Natural killer cell (primary cell): ENCODE measurements at regions not wholly inside any gene's neighbourhood (a gene's known extent, or its start where the extent isn't known, plus 50 kb on each side); places are given as distances from the start of the nearest gene placed in this dataset.

ENCODE experiments used
- ATAC-seq, 3 donors: fragments of 150-1000 bp in 2 of 3; fragments of 200-7000 bp in 1 of 3; cut with Tn5 transposase; 1 replicate in 1 of 3; 2 replicates in 2 of 3; pipeline ENCODE4 v1.10.0; 2021; ENCODE audit warnings: mild to moderate bottlenecking in 2 of 3, moderate library complexity in 2 of 3
- DNase-seq, 2 donors: peaks; one replicate each; pipeline versions ENCODE4 v3.0.0 to v3.0.0-alpha.2; 2013 to 2021; ENCODE audit warnings: mixed read lengths in 1 of 2
- H3K27ac ChIP-seq: one replicate; pipeline ENCODE4 v1.5.1; 2013; ENCODE audit warnings: mild to moderate bottlenecking, low read length
- H3K27me3 ChIP-seq: one replicate; pipeline ENCODE4 v1.6.1; 2013; ENCODE audit warnings: low read length; ENCODE audit not compliant: control insufficient read depth, insufficient read depth
- H3K36me3 ChIP-seq: one replicate; pipeline ENCODE4 v1.6.1; 2013; ENCODE audit warnings: low read length; ENCODE audit not compliant: control insufficient read depth, insufficient read depth
- H3K4me1 ChIP-seq: one replicate; pipeline ENCODE4 v1.6.1; 2013; ENCODE audit warnings: low read length; ENCODE audit not compliant: control insufficient read depth, insufficient read depth
- H3K4me3 ChIP-seq: one replicate; pipeline ENCODE4 v1.5.1; 2013; ENCODE audit warnings: low read length
- H3K9me3 ChIP-seq: one replicate; pipeline ENCODE4 v1.6.1; 2013; ENCODE audit warnings: low read length; ENCODE audit not compliant: control insufficient read depth, insufficient read depth
- H3K27ac Mint-ChIP-seq, 2 donors: one replicate each; pipeline ENCODE4 v1.8.0; 2022; ENCODE audit warnings: mild to moderate bottlenecking in 2 of 2, mixed read lengths in 2 of 2, moderate library complexity in 1 of 2
- H3K27me3 Mint-ChIP-seq, 2 donors: one replicate each; pipeline ENCODE4 v1.8.0; 2022; ENCODE audit warnings: low read depth in 2 of 2, mixed read lengths in 2 of 2
- H3K36me3 Mint-ChIP-seq: one replicate; pipeline ENCODE4 v1.8.0; 2022; ENCODE audit warnings: mixed read lengths
- H3K4me1 Mint-ChIP-seq, 2 donors: one replicate each; pipeline ENCODE4 v1.8.0; 2022; ENCODE audit warnings: mixed read lengths in 2 of 2
- H3K4me3 Mint-ChIP-seq: one replicate; pipeline ENCODE4 v1.8.0; 2022; ENCODE audit warnings: mild to moderate bottlenecking, moderate library complexity, mixed read lengths
- H3K9me3 Mint-ChIP-seq, 2 donors: one replicate each; pipeline ENCODE4 v1.8.0; 2022; ENCODE audit warnings: mixed read lengths in 2 of 2
- WGBS: methylation state at CpG from one replicate; pipeline ENCODE4 v1.1.7; 2013; ENCODE audit warnings: missing lambda C conversion rate; ENCODE audit not compliant: insufficient coverage; 5-methylcytosine and 5-hydroxymethylcytosine counted together
- intact Hi-C: fragments of 100-400 bp; cut with micrococcal nuclease; formaldehyde crosslinking; loops from one replicate; pipeline ENCODE4 v1.14.2; 2022
- TF ChIP-seq, protein P1 (sequence below): fragments of 200-600 bp; IDR thresholded peaks from one replicate; pipeline ENCODE4 v1.8.0; 2022; ENCODE audit warnings: antibody characterized with exemption

DNA sequence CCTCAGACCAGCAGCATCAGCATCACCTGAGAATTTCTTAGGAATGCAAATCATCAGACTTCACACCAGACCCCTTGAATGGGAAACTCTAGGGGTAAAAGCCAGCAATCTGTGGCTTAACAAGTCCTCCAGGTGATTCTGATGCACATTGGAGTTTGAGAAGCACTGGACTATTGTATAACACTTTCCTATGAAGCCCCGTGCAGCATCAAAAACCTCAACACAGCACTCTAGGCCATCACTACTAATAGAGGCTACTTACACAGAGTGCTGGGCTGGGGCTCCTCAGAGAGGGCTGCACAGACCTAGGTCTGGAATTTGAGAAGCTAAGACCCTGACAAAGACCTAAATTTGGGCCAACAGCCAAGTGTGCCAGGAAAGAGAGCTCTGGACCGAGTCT lies 95.7 kb upstream of the ARAP3 start:
- no peaks in the 10 kb centered on the region for H3K36me3 Mint-ChIP-seq
- intact Hi-C loops = no loop called here

DNA sequence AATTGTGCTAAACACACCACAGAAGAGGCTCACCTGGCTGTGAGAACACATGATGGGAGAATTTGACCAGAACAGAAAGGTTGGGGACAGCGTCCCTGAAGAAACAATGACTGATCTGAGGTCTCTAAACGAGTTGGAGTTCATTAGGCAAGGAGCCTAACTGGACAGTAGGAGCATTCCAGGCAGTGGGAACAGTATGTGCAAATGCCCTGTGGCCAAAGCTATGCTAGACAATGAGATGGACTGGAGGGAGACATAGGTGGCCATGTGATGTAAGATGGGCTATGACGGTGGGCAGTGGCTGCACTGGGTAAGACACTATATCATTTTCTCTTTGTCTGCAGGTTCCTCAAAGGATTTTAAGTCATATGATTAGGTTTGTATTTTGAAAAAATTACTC lies 95.1 kb upstream of the ARAP3 start:
- H3K4me3 ChIP-seq = no peak overlapping the region
- Mint-ChIP-seq H3K27ac (no peak overlapping the region), H3K27me3 (peaks cover 7 to 12% of the 10 kb centered on the region in 2 donors), H3K9me3 (no peaks in the 10 kb centered on the region), H3K36me3 (no peaks in the 10 kb centered on the region), H3K4me1 (no peaks in the 10 kb centered on the region), H3K4me3 (no peak overlapping the region)
- H3K27me3 ChIP-seq = no peaks in the 10 kb centered on the region
- H3K36me3 ChIP-seq = no peaks in the 10 kb centered on the region
- intact Hi-C loops = no loop called here
- ATAC-seq (no peak), DNase-seq (no peak)
- no peaks in the 10 kb centered on the region for H3K9me3 ChIP-seq
- no peaks in the 10 kb centered on the region for H3K4me1 ChIP-seq
- 73% methylated on average over 3 of the region's 3 CpGs for WGBS
- TF ChIP-seq, protein P1, sequence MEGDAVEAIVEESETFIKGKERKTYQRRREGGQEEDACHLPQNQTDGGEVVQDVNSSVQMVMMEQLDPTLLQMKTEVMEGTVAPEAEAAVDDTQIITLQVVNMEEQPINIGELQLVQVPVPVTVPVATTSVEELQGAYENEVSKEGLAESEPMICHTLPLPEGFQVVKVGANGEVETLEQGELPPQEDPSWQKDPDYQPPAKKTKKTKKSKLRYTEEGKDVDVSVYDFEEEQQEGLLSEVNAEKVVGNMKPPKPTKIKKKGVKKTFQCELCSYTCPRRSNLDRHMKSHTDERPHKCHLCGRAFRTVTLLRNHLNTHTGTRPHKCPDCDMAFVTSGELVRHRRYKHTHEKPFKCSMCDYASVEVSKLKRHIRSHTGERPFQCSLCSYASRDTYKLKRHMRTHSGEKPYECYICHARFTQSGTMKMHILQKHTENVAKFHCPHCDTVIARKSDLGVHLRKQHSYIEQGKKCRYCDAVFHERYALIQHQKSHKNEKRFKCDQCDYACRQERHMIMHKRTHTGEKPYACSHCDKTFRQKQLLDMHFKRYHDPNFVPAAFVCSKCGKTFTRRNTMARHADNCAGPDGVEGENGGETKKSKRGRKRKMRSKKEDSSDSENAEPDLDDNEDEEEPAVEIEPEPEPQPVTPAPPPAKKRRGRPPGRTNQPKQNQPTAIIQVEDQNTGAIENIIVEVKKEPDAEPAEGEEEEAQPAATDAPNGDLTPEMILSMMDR = no peak
- H3K27ac ChIP-seq = no peak overlapping the region

More for the DNA sequence above, 95.7 kb upstream of the ARAP3 start:
- Histone ChIP-seq H3K36me3 (no peaks in the 10 kb centered on the region), H3K4me1 (no peaks in the 10 kb centered on the region), H3K9me3 (no peaks in the 10 kb centered on the region), H3K27ac (no peak overlapping the region), H3K27me3 (no peaks in the 10 kb centered on the region), H3K4me3 (no peak overlapping the region)
- H3K4me3 Mint-ChIP-seq = no peak overlapping the region
- no peaks in the 10 kb centered on the region for H3K4me1 Mint-ChIP-seq
- 92% methylated on average over 2 of the region's 2 CpGs for WGBS
- H3K27me3 Mint-ChIP-seq = peaks cover 7 to 8% of the 10 kb centered on the region in 2 donors
- no peak for DNase-seq
- no peak for ATAC-seq
- TF ChIP-seq, protein P1 = no peak
- no peak overlapping the region for H3K27ac Mint-ChIP-seq
- H3K9me3 Mint-ChIP-seq = no peaks in the 10 kb centered on the region

DNA sequence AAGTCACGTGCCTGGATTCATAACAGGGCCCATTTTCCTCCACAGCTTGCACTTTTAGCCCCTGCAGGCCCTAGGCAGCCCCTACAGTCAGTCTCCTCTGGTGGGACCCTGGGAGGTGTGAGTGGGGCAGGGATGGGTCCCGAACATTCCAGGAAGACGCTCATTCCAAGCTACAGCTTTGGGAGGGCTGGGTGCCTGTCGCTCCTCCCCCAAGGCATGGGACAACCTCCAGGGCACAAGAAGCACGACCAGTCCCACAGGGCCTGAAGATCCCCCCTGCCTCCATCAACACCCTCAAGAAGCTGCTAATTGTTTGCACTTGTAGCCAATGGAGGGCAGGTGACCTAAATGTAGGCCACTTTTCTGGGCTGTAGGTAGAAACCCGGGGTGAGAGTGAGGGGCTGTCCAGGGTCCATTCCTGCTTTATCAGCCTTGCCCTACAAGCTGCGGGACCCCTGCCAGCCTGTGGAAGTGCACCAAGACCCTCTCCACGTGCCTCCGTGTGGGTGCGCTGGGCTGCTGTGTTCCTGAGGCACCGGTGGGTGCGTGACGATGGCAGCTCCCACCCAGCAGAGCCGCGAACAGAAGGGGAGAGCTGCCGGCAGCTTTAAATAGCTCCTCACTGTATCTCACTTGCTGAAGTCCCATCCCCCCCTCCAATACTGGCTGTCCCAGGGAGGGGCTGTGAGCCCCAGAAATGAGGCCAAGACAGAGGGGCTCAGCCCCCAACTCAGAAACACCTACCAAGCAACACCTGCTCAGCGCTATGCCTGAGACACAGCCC lies 91.9 kb upstream of the ARAP3 start:
- Mint-ChIP-seq H3K9me3 (no peaks in the 10 kb centered on the region), H3K4me3 (no peak overlapping the region), H3K27me3 (peaks cover 7 to 9% of the 10 kb centered on the region in 2 donors), H3K36me3 (no peaks in the 10 kb centered on the region), H3K27ac (no peak overlapping the region), H3K4me1 (no peaks in the 10 kb centered on the region)
- TF ChIP-seq, protein P1 = no peak
- no peaks in the 10 kb centered on the region for H3K36me3 ChIP-seq
- no peaks in the 10 kb centered on the region for H3K9me3 ChIP-seq
- WGBS = 74% methylated on average over 17 of the region's 17 CpGs
- intact Hi-C loops = no loop called here
- H3K4me1 ChIP-seq = no peaks in the 10 kb centered on the region
- H3K27ac ChIP-seq = no peak overlapping the region
- no peaks in the 10 kb centered on the region for H3K27me3 ChIP-seq
- ATAC-seq (no peak), DNase-seq (no peak)
- H3K4me3 ChIP-seq = no peak overlapping the region

DNA sequence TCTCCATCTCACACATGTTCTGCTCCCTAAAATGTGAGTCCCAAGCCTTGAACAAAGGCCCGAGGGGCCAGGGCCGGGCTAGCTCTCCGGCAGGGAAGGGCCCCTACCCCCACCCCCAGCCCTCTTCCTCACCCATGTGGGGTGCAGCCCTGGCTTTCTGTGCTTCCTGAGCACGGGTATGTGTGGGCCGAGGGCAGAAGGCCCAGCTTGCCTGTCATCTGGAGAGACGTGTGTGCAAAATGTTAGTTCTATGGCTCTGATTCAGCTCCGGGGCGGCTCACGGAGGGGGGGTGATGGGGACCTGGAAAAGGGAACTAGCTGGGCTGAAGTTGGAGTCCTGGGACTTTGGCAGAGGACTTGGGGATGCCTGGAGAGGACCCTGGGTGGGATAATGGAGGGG lies 90.3 kb upstream of the ARAP3 start:
- no peak overlapping the region for H3K4me3 Mint-ChIP-seq
- H3K27ac Mint-ChIP-seq = no peak overlapping the region
- no peaks in the 10 kb centered on the region for H3K9me3 Mint-ChIP-seq
- Histone ChIP-seq H3K27me3 (no peaks in the 10 kb centered on the region), H3K9me3 (no peaks in the 10 kb centered on the region), H3K4me1 (no peaks in the 10 kb centered on the region), H3K4me3 (no peak overlapping the region), H3K36me3 (no peaks in the 10 kb centered on the region), H3K27ac (no peak overlapping the region)
- ATAC-seq = no peak
- TF ChIP-seq, protein P1 = no peak
- no peak for DNase-seq
- H3K4me1 Mint-ChIP-seq = no peaks in the 10 kb centered on the region
- H3K27me3 Mint-ChIP-seq = peaks cover 7 to 9% of the 10 kb centered on the region in 2 donors
- intact Hi-C loops = no loop called here
- H3K36me3 Mint-ChIP-seq = no peaks in the 10 kb centered on the region
- WGBS = 65% methylated on average over 9 of the region's 9 CpGs
